IMR-90 (cell line): ENCODE measurements at regions not wholly inside any gene's neighbourhood (a gene's known extent, or its start where the extent isn't known, plus 50 kb on each side); places are given as distances from the start of the nearest gene placed in this dataset.

Experiments
- ATAC-seq: fragments of 200-7000 bp; cut with Tn5 transposase; 2 replicates; pipeline ENCODE4 v1.9.1; 2020; ENCODE audit warnings: low read depth, mild to moderate bottlenecking, moderate library complexity
- BruUV-seq: library from RNA; stranded (reverse); fragments of 400-500 nt; replicated peaks from 2 replicates; lab custom pipeline; 2021; lab: Mats Ljungman, UMichigan
- CTCF ChIA-PET: fragments of 300-600 bp; formaldehyde crosslinking; extraction: SDS; loops from one replicate; lab custom pipeline; 2021; ENCODE audit warnings: antibody characterized with exemption; lab: Yijun Ruan, JAX
- POLR2A ChIA-PET: fragments of 300-600 bp; sonication (Branson Sonifier 250); formaldehyde crosslinking; loops from one replicate; lab custom pipeline; 2022; ENCODE audit warnings: antibody characterized with exemption; ENCODE audit not compliant: unreplicated experiment; lab: Charles Lee
- DNase-seq: peaks from one replicate; pipeline ENCODE4 v3.0.0; 2013
- H2AFZ ChIP-seq: replicated peaks from 2 replicates; pipeline ENCODE3; 2013; ENCODE audit warnings: low read length, mild to moderate bottlenecking; ENCODE audit not compliant: poor library complexity
- H2AK5ac ChIP-seq: 2 replicates; pipeline ENCODE4 v1.6.1; 2013; ENCODE audit warnings: low read depth, low read length, inconsistent platforms
- H2AK9ac ChIP-seq: replicated peaks from 2 replicates; pipeline ENCODE3; 2013; ENCODE audit warnings: mild to moderate bottlenecking, low read depth, low read length, moderate library complexity; ENCODE audit not compliant: poor library complexity
- H2BK120ac ChIP-seq: 2 replicates; pipeline ENCODE4 v1.6.1; 2013; ENCODE audit warnings: low read depth, low read length, inconsistent platforms
- H2BK15ac ChIP-seq: 3 replicates; pipeline ENCODE4 v1.6.1; 2013; ENCODE audit warnings: low read depth, low read length, inconsistent platforms
- H2BK20ac ChIP-seq: 2 replicates; pipeline ENCODE4 v1.6.1; 2013; ENCODE audit warnings: low read depth, mild to moderate bottlenecking, inconsistent platforms, low read length, moderate library complexity
- H2BK5ac ChIP-seq: 2 replicates; pipeline ENCODE4 v1.6.1; 2013; ENCODE audit warnings: mild to moderate bottlenecking, low read depth, low read length, inconsistent platforms; ENCODE audit not compliant: poor library complexity, severe bottlenecking
- H3K14ac ChIP-seq: replicated peaks from 2 replicates; pipeline ENCODE4 v1.6.1; 2013; ENCODE audit warnings: low read depth, low read length, inconsistent platforms
- H3K18ac ChIP-seq: 2 replicates; pipeline ENCODE4 v1.6.1; 2013; ENCODE audit warnings: low read depth, low read length, control low read depth
- H3K23ac ChIP-seq: 2 replicates; pipeline ENCODE4 v1.6.1; 2013; ENCODE audit warnings: low read depth, low read length, inconsistent platforms
- H3K27ac ChIP-seq: 2 replicates; pipeline ENCODE4 v1.5.1; 2013; ENCODE audit warnings: mild to moderate bottlenecking, control low read depth, low read length; ENCODE audit not compliant: insufficient read depth
- H3K27me3 ChIP-seq: 2 replicates; pipeline ENCODE4 v1.6.1; 2013; ENCODE audit warnings: low read length; ENCODE audit not compliant: control insufficient read depth, insufficient read depth
- H3K36me3 ChIP-seq: 2 replicates; pipeline ENCODE4 v1.6.1; 2013; ENCODE audit warnings: low read length, mixed read lengths; ENCODE audit not compliant: control insufficient read depth, insufficient read depth
- H3K4ac ChIP-seq: 2 replicates; pipeline ENCODE4 v1.6.1; 2013; ENCODE audit warnings: low read depth, low read length, inconsistent platforms
- H3K4me1 ChIP-seq: 2 replicates; pipeline ENCODE4 v1.6.1; 2013; ENCODE audit warnings: low read length, mixed read lengths; ENCODE audit not compliant: control insufficient read depth, insufficient read depth
- H3K4me2 ChIP-seq: 2 replicates; pipeline ENCODE4 v1.6.1; 2013; ENCODE audit warnings: low read depth, mild to moderate bottlenecking, control low read depth, low read length, moderate library complexity
- H3K4me3 ChIP-seq: 2 replicates; pipeline ENCODE4 v1.5.1; 2013; ENCODE audit warnings: low read depth, mild to moderate bottlenecking, control low read depth, low read length, moderate library complexity; ENCODE audit not compliant: insufficient read depth
- H3K56ac ChIP-seq: 2 replicates; pipeline ENCODE4 v1.6.1; 2013; ENCODE audit warnings: low read length, inconsistent platforms; ENCODE audit not compliant: insufficient read depth; ENCODE audit errors: extremely low read depth
- H3K79me1 ChIP-seq, 2 experiments: 2 replicates each; pipeline ENCODE4 v1.6.1; 2013; ENCODE audit warnings: low read length in 2 of 2, inconsistent platforms in 1 of 2, low read depth in 1 of 2
- H3K9ac ChIP-seq: 2 replicates; pipeline ENCODE4 v1.6.1; 2013; ENCODE audit warnings: low read depth, low read length, control low read depth
- H3K9me1 ChIP-seq: 2 replicates; pipeline ENCODE4 v1.6.1; 2013; ENCODE audit warnings: low read length, inconsistent platforms; ENCODE audit not compliant: insufficient read depth
- H3K9me3 ChIP-seq: 2 replicates; pipeline ENCODE4 v1.6.1; 2013; ENCODE audit warnings: low read length; ENCODE audit not compliant: control insufficient read depth, insufficient read depth
- H4K20me1 ChIP-seq: 2 replicates; pipeline ENCODE4 v1.6.1; 2013; ENCODE audit warnings: low read length, inconsistent platforms; ENCODE audit not compliant: insufficient read depth
- H4K5ac ChIP-seq: 2 replicates; pipeline ENCODE4 v1.6.1; 2013; ENCODE audit warnings: mild to moderate bottlenecking, low read depth, low read length, control low read depth
- H4K8ac ChIP-seq, 2 experiments: 2 replicates each; pipeline ENCODE4 v1.6.1; 2013; ENCODE audit warnings: low read depth in 2 of 2, low read length in 2 of 2, control low read depth in 1 of 2, inconsistent platforms in 1 of 2
- H4K91ac ChIP-seq: 2 replicates; pipeline ENCODE4 v1.6.1; 2013; ENCODE audit warnings: low read depth, low read length, inconsistent platforms; ENCODE audit not compliant: insufficient read depth
- BHLHE40 ChIP-seq: fragments of 150-350 bp; IDR thresholded peaks from 2 replicates; pipeline ENCODE4 v1.6.1; 2016; ENCODE audit warnings: mild to moderate bottlenecking, low read depth, low read length
- CEBPB ChIP-seq: IDR thresholded peaks from 2 replicates; pipeline ENCODE4 v1.6.1; 2012; ENCODE audit warnings: low read depth, low read length, improper control_type of control experiment
- CHD1 ChIP-seq: IDR thresholded peaks from 2 replicates; pipeline ENCODE4 v1.6.1; 2012; ENCODE audit warnings: low read depth, low read length, improper control_type of control experiment
- FOS ChIP-seq: fragments of 150-350 bp; IDR thresholded peaks from 2 replicates; pipeline ENCODE4 v1.6.1; 2016; ENCODE audit warnings: low read depth, low read length
- MAFK ChIP-seq: IDR thresholded peaks from 2 replicates; pipeline ENCODE4 v1.6.1; 2012; ENCODE audit warnings: low read depth, low read length, improper control_type of control experiment
- MAZ ChIP-seq: IDR thresholded peaks from 2 replicates; pipeline ENCODE4 v1.6.1; 2012; ENCODE audit warnings: low read depth, mild to moderate bottlenecking, low read length, improper control_type of control experiment, moderate library complexity, borderline replicate concordance
- MXI1 ChIP-seq: IDR thresholded peaks from 2 replicates; pipeline ENCODE4 v1.6.1; 2012; ENCODE audit warnings: low read depth, mild to moderate bottlenecking, low read length, moderate library complexity, borderline replicate concordance
- NFE2L2 ChIP-seq: fragments of 150-350 bp; IDR thresholded peaks from 2 replicates; pipeline ENCODE4 v1.6.1; 2016; ENCODE audit warnings: low read depth, mild to moderate bottlenecking, low read length
- POLR2A ChIP-seq: IDR thresholded peaks from 2 replicates; pipeline ENCODE4 v1.6.1; 2012; ENCODE audit warnings: mild to moderate bottlenecking, low read depth, low read length
- RAD21 ChIP-seq: IDR thresholded peaks from 2 replicates; pipeline ENCODE4 v1.6.1; 2012; ENCODE audit warnings: low read length, improper control_type of control experiment
- RCOR1 ChIP-seq: IDR thresholded peaks from 2 replicates; pipeline ENCODE4 v1.6.1; 2012; ENCODE audit warnings: mild to moderate bottlenecking, low read length, improper control_type of control experiment; ENCODE audit not compliant: insufficient replicate concordance
- RFX5 ChIP-seq: IDR thresholded peaks from 2 replicates; pipeline ENCODE4 v1.8.0; 2012; ENCODE audit warnings: low read depth, mild to moderate bottlenecking, low read length, moderate library complexity
- SMC3 ChIP-seq: fragments of 150-350 bp; IDR thresholded peaks from 2 replicates; pipeline ENCODE4 v1.6.1; 2016; ENCODE audit warnings: low read depth, mild to moderate bottlenecking, antibody characterized with exemption, low read length, moderate library complexity
- WGBS, 2 experiments: methylation state at CpG; one replicate each; pipeline versions ENCODE4 v1.1.5 to v1.1.7; 2013; ENCODE audit warnings: missing lambda C conversion rate in 2 of 2; ENCODE audit not compliant: insufficient read length in 1 of 2; ENCODE audit errors: extremely low coverage in 2 of 2; 5-methylcytosine and 5-hydroxymethylcytosine counted together
- dilution Hi-C: fragments of 300-500 bp; cut with HindIII; formaldehyde crosslinking; loops from one replicate; pipeline ENCODE4 v1.14.3; 2018; ENCODE audit warnings: low sequenced_read_pairs; ENCODE audit not compliant: unreplicated experiment
- in situ Hi-C: fragments of 300-500 bp; cut with MboI; formaldehyde crosslinking; loops from 3 replicates; pipeline ENCODE4 v1.14.3; 2019; ENCODE audit warnings: low sequenced_read_pairs, inconsistent platforms, mixed read lengths
- intact Hi-C: fragments of 100-400 bp; cut with micrococcal nuclease; formaldehyde crosslinking; loops from 2 replicates; pipeline ENCODE4 v1.10.0; 2022
- TF ChIP-seq, protein P1 (sequence below): fragments of 150-350 bp; IDR thresholded peaks from 2 replicates; pipeline ENCODE4 v1.6.1; 2016; ENCODE audit warnings: low read depth, mild to moderate bottlenecking, low read length, moderate library complexity, borderline replicate concordance
- TF ChIP-seq, protein P2 (sequence below): fragments of 150-350 bp; IDR thresholded peaks from 2 replicates; pipeline ENCODE4 v1.6.1; 2017; ENCODE audit warnings: mild to moderate bottlenecking, antibody characterized with exemption, low read length, low read depth
- TF ChIP-seq, protein P3 (sequence below): conservative IDR thresholded peaks from 2 replicates; pipeline ENCODE4 v1.5.1; 2012; ENCODE audit warnings: mild to moderate bottlenecking, low read depth, low read length, improper control_type of control experiment

DNA sequence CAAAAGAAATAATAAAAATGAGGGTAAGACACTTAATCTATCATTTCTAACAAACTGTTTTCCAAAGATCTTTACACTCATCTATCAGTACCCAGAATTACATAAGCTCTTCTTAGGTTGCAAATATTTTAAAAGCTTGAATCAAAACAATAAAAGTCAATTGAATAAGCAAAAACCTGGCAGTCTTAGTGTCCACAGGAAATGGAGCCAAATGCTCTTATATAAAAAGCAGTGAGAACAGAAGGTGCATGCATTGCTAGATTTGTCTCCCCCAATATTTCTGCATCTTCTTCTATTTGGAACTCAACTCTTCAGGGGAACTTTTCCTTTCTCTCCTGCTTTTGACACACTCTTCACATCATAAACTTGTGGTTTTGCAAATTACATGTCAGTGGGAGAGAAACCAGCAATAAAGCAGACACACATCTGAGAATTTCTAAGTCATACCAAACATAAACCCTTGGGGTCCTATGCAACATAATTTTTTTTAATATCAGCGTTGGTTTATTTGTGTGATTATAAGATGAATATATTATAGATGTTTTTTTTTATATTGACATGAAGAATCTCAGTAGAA is 343.9 kb upstream of the ACVR2A start:
- in situ Hi-C loops (no loop called here), intact Hi-C loops (no loop called here), dilution Hi-C loops (no loop called here)
- H3K56ac ChIP-seq = no peak overlapping the region
- H2BK5ac ChIP-seq = no peak overlapping the region
- H3K4me1 ChIP-seq = no peaks in the 10 kb centered on the region
- no peak overlapping the region for H4K5ac ChIP-seq
- H3K9ac ChIP-seq = no peak overlapping the region
- H3K4me3 ChIP-seq = no peak overlapping the region
- no peaks in the 10 kb centered on the region for H3K36me3 ChIP-seq
- TF ChIP-seq MAFK = no peak
- TF ChIP-seq NFE2L2 = no peak
- TF ChIP-seq, protein P1, sequence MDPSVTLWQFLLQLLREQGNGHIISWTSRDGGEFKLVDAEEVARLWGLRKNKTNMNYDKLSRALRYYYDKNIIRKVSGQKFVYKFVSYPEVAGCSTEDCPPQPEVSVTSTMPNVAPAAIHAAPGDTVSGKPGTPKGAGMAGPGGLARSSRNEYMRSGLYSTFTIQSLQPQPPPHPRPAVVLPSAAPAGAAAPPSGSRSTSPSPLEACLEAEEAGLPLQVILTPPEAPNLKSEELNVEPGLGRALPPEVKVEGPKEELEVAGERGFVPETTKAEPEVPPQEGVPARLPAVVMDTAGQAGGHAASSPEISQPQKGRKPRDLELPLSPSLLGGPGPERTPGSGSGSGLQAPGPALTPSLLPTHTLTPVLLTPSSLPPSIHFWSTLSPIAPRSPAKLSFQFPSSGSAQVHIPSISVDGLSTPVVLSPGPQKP = no peak
- TF ChIP-seq CHD1 = no peak
- TF ChIP-seq SMC3 = no peak
- TF ChIP-seq, protein P2, sequence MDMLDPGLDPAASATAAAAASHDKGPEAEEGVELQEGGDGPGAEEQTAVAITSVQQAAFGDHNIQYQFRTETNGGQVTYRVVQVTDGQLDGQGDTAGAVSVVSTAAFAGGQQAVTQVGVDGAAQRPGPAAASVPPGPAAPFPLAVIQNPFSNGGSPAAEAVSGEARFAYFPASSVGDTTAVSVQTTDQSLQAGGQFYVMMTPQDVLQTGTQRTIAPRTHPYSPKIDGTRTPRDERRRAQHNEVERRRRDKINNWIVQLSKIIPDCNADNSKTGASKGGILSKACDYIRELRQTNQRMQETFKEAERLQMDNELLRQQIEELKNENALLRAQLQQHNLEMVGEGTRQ = no peak
- no peak for TF ChIP-seq POLR2A
- TF ChIP-seq RCOR1 = no peak
- no peak for TF ChIP-seq RFX5
- TF ChIP-seq, protein P3, sequence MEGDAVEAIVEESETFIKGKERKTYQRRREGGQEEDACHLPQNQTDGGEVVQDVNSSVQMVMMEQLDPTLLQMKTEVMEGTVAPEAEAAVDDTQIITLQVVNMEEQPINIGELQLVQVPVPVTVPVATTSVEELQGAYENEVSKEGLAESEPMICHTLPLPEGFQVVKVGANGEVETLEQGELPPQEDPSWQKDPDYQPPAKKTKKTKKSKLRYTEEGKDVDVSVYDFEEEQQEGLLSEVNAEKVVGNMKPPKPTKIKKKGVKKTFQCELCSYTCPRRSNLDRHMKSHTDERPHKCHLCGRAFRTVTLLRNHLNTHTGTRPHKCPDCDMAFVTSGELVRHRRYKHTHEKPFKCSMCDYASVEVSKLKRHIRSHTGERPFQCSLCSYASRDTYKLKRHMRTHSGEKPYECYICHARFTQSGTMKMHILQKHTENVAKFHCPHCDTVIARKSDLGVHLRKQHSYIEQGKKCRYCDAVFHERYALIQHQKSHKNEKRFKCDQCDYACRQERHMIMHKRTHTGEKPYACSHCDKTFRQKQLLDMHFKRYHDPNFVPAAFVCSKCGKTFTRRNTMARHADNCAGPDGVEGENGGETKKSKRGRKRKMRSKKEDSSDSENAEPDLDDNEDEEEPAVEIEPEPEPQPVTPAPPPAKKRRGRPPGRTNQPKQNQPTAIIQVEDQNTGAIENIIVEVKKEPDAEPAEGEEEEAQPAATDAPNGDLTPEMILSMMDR = no peak
- TF ChIP-seq MXI1 = no peak
- no peak for TF ChIP-seq RAD21
- TF ChIP-seq MAZ = no peak
- no peak for TF ChIP-seq BHLHE40
- TF ChIP-seq CEBPB = no peak
- no peak for TF ChIP-seq FOS
- H3K79me1 ChIP-seq = no peaks in the 10 kb centered on the region
- no peak overlapping the region for H4K91ac ChIP-seq
- H2BK15ac ChIP-seq = no peak overlapping the region
- H3K23ac ChIP-seq = no peak overlapping the region
- no peak overlapping the region for H3K27ac ChIP-seq
- no peak for DNase-seq
- no peak overlapping the region for H3K4ac ChIP-seq
- no peak overlapping the region for H2BK120ac ChIP-seq
- H2AFZ ChIP-seq = no peak overlapping the region
- no peak overlapping the region for H3K14ac ChIP-seq
- no peaks in the 10 kb centered on the region for H3K27me3 ChIP-seq
- no peaks in the 10 kb centered on the region for H4K20me1 ChIP-seq
- H4K8ac ChIP-seq = no peak overlapping the region
- CTCF ChIA-PET = no interaction called here
- H2BK20ac ChIP-seq = no peak overlapping the region
- no peak overlapping the region for H2AK9ac ChIP-seq
- no peaks in the 10 kb centered on the region for H3K9me1 ChIP-seq
- POLR2A ChIA-PET = no interaction called here
- no peak overlapping the region for H2AK5ac ChIP-seq
- WGBS, 2 experiments = no CpG with 5 or more reads among the region's 1 CpG
- H3K18ac ChIP-seq = no peak overlapping the region
- no peaks in the 10 kb centered on the region for H3K9me3 ChIP-seq
- no peak overlapping the region for H3K4me2 ChIP-seq
- no peak for ATAC-seq
- BruUV-seq = no TSS peak
